K562 (cell line): ENCODE measurements at regions not wholly inside any gene's neighbourhood (a gene's known extent, or its start where the extent isn't known, plus 50 kb on each side); places are given as distances from the start of the nearest gene placed in this dataset.

Experiments used
- ATAC-seq: fragments of 200-7000 bp; cut with Tn5 transposase; 3 replicates; pipeline ENCODE4 v1.9.1; 2020; ENCODE audit warnings: moderate library complexity
- BruUV-seq: library from RNA; stranded (reverse); fragments of 400-500 nt; replicated peaks from 2 replicates; lab custom pipeline; 2021; lab: Mats Ljungman, UMichigan
- CTCF ChIA-PET: fragments of 300-600 bp; formaldehyde crosslinking; extraction: SDS; loops from one replicate; lab custom pipeline; 2021; ENCODE audit warnings: low intra/inter-chr PET ratio; lab: Yijun Ruan, JAX
- POLR2A ChIA-PET: fragments of 300-600, 350-650 bp; sonication (Branson Sonifier 250); formaldehyde crosslinking; extraction: SDS; loops from one replicate; lab custom pipeline; 2021; ENCODE audit warnings: antibody characterized with exemption, inconsistent platforms; lab: Yijun Ruan, JAX
- DNase-seq, 4 experiments: peaks; one replicate each; pipeline versions ENCODE4 v3.0.0 to v3.0.0-alpha.2; 2011 to 2018; ENCODE audit warnings: low spot score in 3 of 4, mixed read lengths in 3 of 4; ENCODE audit errors: extremely low read depth in 1 of 4
- FAIRE-seq: peaks from 2 replicates; lab custom pipeline; 2011; peaks lifted over from hg19 to GRCh38; lab: Jason Lieb, UNC
- H2AFZ ChIP-seq: 2 replicates; pipeline ENCODE4 v1.6.0; 2011; ENCODE audit warnings: low read depth, low read length, control low read depth, inconsistent platforms
- H3K27ac ChIP-seq: fragments of 200-600 bp; 3 replicates; pipeline ENCODE4 v1.8.0; 2011; ENCODE audit warnings: low read depth, mild to moderate bottlenecking, control low read depth, inconsistent platforms, low read length, moderate library complexity, mixed read lengths; ENCODE audit errors: extremely low read depth
- H3K27me3 ChIP-seq, 2 experiments: fragments of 300-600 bp in 1 of 2; 2 replicates in 1 of 2; 3 replicates in 1 of 2; pipeline versions ENCODE4 v1.6.0 to v1.8.0; 2011; ENCODE audit warnings: inconsistent platforms in 2 of 2, low read length in 2 of 2, mild to moderate bottlenecking in 1 of 2, mixed read lengths in 1 of 2, moderate library complexity in 1 of 2; ENCODE audit not compliant: control insufficient read depth in 2 of 2, insufficient read depth in 2 of 2
- H3K36me3 ChIP-seq: fragments of 300-600 bp; 3 replicates; pipeline ENCODE4 v1.8.0; 2011; ENCODE audit warnings: mild to moderate bottlenecking, low read length, inconsistent platforms; ENCODE audit not compliant: control insufficient read depth, insufficient read depth
- H3K4me1 ChIP-seq, 2 experiments: fragments of 200-600 bp in 1 of 2; replicated peaks in 1 of 2; 2 replicates in 1 of 2; 3 replicates in 1 of 2; pipeline versions ENCODE4 v1.5.1 to v1.8.0; 2011; ENCODE audit warnings: inconsistent platforms in 2 of 2, low read length in 2 of 2, mild to moderate bottlenecking in 1 of 2, mixed read lengths in 1 of 2, moderate library complexity in 1 of 2; ENCODE audit not compliant: control insufficient read depth in 2 of 2, insufficient read depth in 2 of 2
- H3K4me2 ChIP-seq: 2 replicates; pipeline ENCODE4 v1.6.1; 2011; ENCODE audit warnings: low read length, control low read depth, inconsistent platforms, mixed read lengths; ENCODE audit not compliant: insufficient read depth
- H3K4me3 ChIP-seq: fragments of 200-600 bp; sonication (generic), shearing (Covaris generic); 2 replicates; pipeline ENCODE4 v1.5.1; 2016; ENCODE audit warnings: control low read depth, inconsistent platforms
- H3K79me2 ChIP-seq: fragments of 200-600 bp; 3 replicates; pipeline ENCODE4 v1.8.0; 2011; ENCODE audit warnings: low read length, inconsistent platforms; ENCODE audit not compliant: control insufficient read depth, insufficient read depth
- H3K9ac ChIP-seq, 2 experiments: 2 replicates each; pipeline versions ENCODE4 v1.6.0 to v1.6.1; 2011; ENCODE audit warnings: low read depth in 2 of 2, low read length in 2 of 2, control low read depth in 1 of 2, inconsistent platforms in 1 of 2, mild to moderate bottlenecking in 1 of 2, mixed read lengths in 1 of 2; ENCODE audit not compliant: insufficient read depth in 1 of 2
- H3K9me1 ChIP-seq: one replicate; pipeline ENCODE4 v1.6.0; 2011; ENCODE audit warnings: inconsistent platforms, mild to moderate bottlenecking, low read length, moderate library complexity; ENCODE audit not compliant: control insufficient read depth, insufficient read depth
- H3K9me3 ChIP-seq: replicated peaks from 2 replicates; pipeline ENCODE4 v1.5.1; 2011; ENCODE audit warnings: low read depth, low read length, inconsistent platforms; ENCODE audit not compliant: control insufficient read depth, insufficient read depth
- H4K20me1 ChIP-seq: replicated peaks from 2 replicates; pipeline ENCODE4 v1.6.1; 2011; ENCODE audit warnings: low read length, inconsistent platforms, mixed read lengths; ENCODE audit not compliant: control insufficient read depth, insufficient read depth
- WGBS: fragments of 100-300 bp; shearing (Covaris generic); methylation state at CpG from one replicate; pipeline ENCODE4 v1.1.6; 2016; ENCODE audit warnings: low coverage, mixed read lengths; ENCODE audit not compliant: insufficient coverage; ENCODE audit errors: missing lambda C conversion rate; 5-methylcytosine and 5-hydroxymethylcytosine counted together
- in situ Hi-C: fragments of 300-500 bp; cut with MboI; formaldehyde crosslinking; loops from 4 replicates; pipeline ENCODE4 v1.15.0; 2018; ENCODE audit warnings: inconsistent platforms, mixed read lengths
- intact Hi-C: fragments of 100-400 bp; cut with micrococcal nuclease; formaldehyde crosslinking; loops from 2 replicates; pipeline ENCODE4 v1.14.2; 2022
- TF ChIP-seq, protein P1 (sequence below): sonication (generic); formaldehyde crosslinking; IDR thresholded peaks from 2 replicates; pipeline ENCODE4 v1.8.1; 2023; ENCODE audit warnings: mild to moderate bottlenecking, missing genetic modification reagents
- TF ChIP-seq, protein P2 (sequence below): fragments of 250-450 bp; sonication (Bioruptor Pico); IDR thresholded peaks from 2 replicates; pipeline ENCODE4 v1.5.0; 2020; ENCODE audit warnings: mild to moderate bottlenecking
- TF ChIP-seq, protein P3 (sequence below): IDR thresholded peaks from 2 replicates; pipeline ENCODE4 v1.6.1; 2011; ENCODE audit warnings: borderline replicate concordance, low read depth, mild to moderate bottlenecking, moderate library complexity, low read length; ENCODE audit not compliant: insufficient read depth, poor library complexity, severe bottlenecking
- TF ChIP-seq, protein P4 (sequence below): fragments of 200-800 bp; sonication (Bioruptor generic); IDR thresholded peaks from 2 replicates; pipeline ENCODE4 v1.6.1; 2016; ENCODE audit warnings: missing genetic modification characterization, missing compliant biosample characterization
- TF ChIP-seq, protein P5 (sequence below): fragments of 250-450 bp; sonication (Bioruptor Pico); IDR thresholded peaks from 2 replicates; pipeline ENCODE4 v1.4.0; 2020; ENCODE audit warnings: mild to moderate bottlenecking, moderate library complexity, borderline replicate concordance
- TF ChIP-seq, protein P6 (sequence below): sonication (generic); formaldehyde crosslinking; IDR thresholded peaks from 2 replicates; pipeline ENCODE4 v1.8.1; 2023; ENCODE audit warnings: mild to moderate bottlenecking, missing genetic modification reagents

DNA sequence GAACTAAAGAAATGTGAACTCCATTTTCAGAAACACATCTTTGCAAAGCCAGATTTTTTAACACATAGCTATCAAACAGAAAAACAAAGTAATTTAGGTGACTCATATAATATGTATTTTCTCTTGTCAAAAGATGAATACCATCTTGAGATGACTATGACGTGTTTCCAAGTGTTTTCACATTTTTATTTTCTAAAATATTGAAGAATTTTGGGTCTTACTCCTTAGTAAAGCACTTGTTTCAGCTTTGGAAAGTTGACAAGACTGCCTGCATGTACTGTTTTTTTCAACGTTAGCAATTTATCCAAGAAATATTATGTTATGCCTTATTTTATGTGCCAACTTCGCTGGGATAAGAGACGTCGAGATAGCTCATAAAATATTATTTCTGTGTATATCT, 733.9 kb upstream of the EPHA5 start:
- Histone ChIP-seq H3K79me2 (no peaks in the 10 kb centered on the region), H3K4me1 (no peaks in the 10 kb centered on the region), H3K9me1 (no peaks in the 10 kb centered on the region), H4K20me1 (no peaks in the 10 kb centered on the region), H3K36me3 (no peaks in the 10 kb centered on the region), H3K4me3 (no peak overlapping the region), H2AFZ (no peak overlapping the region), H3K27me3 (no peaks in the 10 kb centered on the region), H3K4me2 (no peak overlapping the region), H3K27ac (no peak overlapping the region), H3K9ac (no peak overlapping the region), H3K9me3 (0 out of 2 replicates have a peak, but pooled peaks cover 2% of the 10 kb centered on the region)
- DNase-seq: no peak
- in situ Hi-C loops: no loop called here
- ATAC-seq: no peak
- CTCF ChIA-PET: no interaction called here
- WGBS: 1% methylated on average over 5 of the region's 5 CpGs
- FAIRE-seq: no peak
- POLR2A ChIA-PET: no interaction called here
- no TSS peak for BruUV-seq
- intact Hi-C loops: no loop called here
- TF ChIP-seq, protein P1, sequence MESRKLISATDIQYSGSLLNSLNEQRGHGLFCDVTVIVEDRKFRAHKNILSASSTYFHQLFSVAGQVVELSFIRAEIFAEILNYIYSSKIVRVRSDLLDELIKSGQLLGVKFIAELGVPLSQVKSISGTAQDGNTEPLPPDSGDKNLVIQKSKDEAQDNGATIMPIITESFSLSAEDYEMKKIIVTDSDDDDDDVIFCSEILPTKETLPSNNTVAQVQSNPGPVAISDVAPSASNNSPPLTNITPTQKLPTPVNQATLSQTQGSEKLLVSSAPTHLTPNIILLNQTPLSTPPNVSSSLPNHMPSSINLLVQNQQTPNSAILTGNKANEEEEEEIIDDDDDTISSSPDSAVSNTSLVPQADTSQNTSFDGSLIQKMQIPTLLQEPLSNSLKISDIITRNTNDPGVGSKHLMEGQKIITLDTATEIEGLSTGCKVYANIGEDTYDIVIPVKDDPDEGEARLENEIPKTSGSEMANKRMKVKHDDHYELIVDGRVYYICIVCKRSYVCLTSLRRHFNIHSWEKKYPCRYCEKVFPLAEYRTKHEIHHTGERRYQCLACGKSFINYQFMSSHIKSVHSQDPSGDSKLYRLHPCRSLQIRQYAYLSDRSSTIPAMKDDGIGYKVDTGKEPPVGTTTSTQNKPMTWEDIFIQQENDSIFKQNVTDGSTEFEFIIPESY (CRISPR knock-in tag): no peak
- TF ChIP-seq, protein P2, sequence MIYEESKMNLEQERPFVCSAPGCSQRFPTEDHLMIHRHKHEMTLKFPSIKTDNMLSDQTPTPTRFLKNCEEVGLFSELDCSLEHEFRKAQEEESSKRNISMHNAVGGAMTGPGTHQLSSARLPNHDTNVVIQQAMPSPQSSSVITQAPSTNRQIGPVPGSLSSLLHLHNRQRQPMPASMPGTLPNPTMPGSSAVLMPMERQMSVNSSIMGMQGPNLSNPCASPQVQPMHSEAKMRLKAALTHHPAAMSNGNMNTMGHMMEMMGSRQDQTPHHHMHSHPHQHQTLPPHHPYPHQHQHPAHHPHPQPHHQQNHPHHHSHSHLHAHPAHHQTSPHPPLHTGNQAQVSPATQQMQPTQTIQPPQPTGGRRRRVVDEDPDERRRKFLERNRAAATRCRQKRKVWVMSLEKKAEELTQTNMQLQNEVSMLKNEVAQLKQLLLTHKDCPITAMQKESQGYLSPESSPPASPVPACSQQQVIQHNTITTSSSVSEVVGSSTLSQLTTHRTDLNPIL (CRISPR knock-in tag): no peak
- TF ChIP-seq, protein P3, sequence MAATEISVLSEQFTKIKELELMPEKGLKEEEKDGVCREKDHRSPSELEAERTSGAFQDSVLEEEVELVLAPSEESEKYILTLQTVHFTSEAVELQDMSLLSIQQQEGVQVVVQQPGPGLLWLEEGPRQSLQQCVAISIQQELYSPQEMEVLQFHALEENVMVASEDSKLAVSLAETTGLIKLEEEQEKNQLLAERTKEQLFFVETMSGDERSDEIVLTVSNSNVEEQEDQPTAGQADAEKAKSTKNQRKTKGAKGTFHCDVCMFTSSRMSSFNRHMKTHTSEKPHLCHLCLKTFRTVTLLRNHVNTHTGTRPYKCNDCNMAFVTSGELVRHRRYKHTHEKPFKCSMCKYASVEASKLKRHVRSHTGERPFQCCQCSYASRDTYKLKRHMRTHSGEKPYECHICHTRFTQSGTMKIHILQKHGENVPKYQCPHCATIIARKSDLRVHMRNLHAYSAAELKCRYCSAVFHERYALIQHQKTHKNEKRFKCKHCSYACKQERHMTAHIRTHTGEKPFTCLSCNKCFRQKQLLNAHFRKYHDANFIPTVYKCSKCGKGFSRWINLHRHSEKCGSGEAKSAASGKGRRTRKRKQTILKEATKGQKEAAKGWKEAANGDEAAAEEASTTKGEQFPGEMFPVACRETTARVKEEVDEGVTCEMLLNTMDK: no peak
- TF ChIP-seq, protein P4, sequence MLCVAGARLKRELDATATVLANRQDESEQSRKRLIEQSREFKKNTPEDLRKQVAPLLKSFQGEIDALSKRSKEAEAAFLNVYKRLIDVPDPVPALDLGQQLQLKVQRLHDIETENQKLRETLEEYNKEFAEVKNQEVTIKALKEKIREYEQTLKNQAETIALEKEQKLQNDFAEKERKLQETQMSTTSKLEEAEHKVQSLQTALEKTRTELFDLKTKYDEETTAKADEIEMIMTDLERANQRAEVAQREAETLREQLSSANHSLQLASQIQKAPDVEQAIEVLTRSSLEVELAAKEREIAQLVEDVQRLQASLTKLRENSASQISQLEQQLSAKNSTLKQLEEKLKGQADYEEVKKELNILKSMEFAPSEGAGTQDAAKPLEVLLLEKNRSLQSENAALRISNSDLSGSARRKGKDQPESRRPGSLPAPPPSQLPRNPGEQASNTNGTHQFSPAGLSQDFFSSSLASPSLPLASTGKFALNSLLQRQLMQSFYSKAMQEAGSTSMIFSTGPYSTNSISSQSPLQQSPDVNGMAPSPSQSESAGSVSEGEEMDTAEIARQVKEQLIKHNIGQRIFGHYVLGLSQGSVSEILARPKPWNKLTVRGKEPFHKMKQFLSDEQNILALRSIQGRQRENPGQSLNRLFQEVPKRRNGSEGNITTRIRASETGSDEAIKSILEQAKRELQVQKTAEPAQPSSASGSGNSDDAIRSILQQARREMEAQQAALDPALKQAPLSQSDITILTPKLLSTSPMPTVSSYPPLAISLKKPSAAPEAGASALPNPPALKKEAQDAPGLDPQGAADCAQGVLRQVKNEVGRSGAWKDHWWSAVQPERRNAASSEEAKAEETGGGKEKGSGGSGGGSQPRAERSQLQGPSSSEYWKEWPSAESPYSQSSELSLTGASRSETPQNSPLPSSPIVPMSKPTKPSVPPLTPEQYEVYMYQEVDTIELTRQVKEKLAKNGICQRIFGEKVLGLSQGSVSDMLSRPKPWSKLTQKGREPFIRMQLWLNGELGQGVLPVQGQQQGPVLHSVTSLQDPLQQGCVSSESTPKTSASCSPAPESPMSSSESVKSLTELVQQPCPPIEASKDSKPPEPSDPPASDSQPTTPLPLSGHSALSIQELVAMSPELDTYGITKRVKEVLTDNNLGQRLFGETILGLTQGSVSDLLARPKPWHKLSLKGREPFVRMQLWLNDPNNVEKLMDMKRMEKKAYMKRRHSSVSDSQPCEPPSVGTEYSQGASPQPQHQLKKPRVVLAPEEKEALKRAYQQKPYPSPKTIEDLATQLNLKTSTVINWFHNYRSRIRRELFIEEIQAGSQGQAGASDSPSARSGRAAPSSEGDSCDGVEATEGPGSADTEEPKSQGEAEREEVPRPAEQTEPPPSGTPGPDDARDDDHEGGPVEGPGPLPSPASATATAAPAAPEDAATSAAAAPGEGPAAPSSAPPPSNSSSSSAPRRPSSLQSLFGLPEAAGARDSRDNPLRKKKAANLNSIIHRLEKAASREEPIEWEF (CRISPR knock-in tag): no peak
- TF ChIP-seq, protein P5, sequence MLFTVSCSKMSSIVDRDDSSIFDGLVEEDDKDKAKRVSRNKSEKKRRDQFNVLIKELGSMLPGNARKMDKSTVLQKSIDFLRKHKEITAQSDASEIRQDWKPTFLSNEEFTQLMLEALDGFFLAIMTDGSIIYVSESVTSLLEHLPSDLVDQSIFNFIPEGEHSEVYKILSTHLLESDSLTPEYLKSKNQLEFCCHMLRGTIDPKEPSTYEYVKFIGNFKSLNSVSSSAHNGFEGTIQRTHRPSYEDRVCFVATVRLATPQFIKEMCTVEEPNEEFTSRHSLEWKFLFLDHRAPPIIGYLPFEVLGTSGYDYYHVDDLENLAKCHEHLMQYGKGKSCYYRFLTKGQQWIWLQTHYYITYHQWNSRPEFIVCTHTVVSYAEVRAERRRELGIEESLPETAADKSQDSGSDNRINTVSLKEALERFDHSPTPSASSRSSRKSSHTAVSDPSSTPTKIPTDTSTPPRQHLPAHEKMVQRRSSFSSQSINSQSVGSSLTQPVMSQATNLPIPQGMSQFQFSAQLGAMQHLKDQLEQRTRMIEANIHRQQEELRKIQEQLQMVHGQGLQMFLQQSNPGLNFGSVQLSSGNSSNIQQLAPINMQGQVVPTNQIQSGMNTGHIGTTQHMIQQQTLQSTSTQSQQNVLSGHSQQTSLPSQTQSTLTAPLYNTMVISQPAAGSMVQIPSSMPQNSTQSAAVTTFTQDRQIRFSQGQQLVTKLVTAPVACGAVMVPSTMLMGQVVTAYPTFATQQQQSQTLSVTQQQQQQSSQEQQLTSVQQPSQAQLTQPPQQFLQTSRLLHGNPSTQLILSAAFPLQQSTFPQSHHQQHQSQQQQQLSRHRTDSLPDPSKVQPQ (CRISPR knock-in tag): no peak
- TF ChIP-seq, protein P6, sequence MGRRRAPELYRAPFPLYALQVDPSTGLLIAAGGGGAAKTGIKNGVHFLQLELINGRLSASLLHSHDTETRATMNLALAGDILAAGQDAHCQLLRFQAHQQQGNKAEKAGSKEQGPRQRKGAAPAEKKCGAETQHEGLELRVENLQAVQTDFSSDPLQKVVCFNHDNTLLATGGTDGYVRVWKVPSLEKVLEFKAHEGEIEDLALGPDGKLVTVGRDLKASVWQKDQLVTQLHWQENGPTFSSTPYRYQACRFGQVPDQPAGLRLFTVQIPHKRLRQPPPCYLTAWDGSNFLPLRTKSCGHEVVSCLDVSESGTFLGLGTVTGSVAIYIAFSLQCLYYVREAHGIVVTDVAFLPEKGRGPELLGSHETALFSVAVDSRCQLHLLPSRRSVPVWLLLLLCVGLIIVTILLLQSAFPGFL: no peak
